Keratinocyte (primary cell): ENCODE measurements at regions not wholly inside any gene's neighbourhood (a gene's known extent, or its start where the extent isn't known, plus 50 kb on each side); places are given as distances from the start of the nearest gene placed in this dataset.

Source experiments
- DNase-seq: peaks from one replicate; pipeline ENCODE4 v3.0.0-alpha.2; 2011; ENCODE audit warnings: low read depth, missing footprints, low spot score
- FAIRE-seq: peaks from 2 replicates; lab custom pipeline; 2011; peaks lifted over from hg19 to GRCh38; lab: Jason Lieb, UNC
- H2AFZ ChIP-seq: 2 replicates; pipeline ENCODE4 v1.6.0; 2012; ENCODE audit warnings: low read length, control low read depth, inconsistent platforms; ENCODE audit not compliant: control insufficient read depth
- H3K27ac ChIP-seq: 2 replicates; pipeline ENCODE4 v1.5.1; 2011; ENCODE audit warnings: low read length; ENCODE audit not compliant: control insufficient read depth, insufficient read depth
- H3K27me3 ChIP-seq: 3 replicates; pipeline ENCODE4 v1.6.0; 2011; ENCODE audit warnings: low read length; ENCODE audit not compliant: control insufficient read depth, insufficient read depth; ENCODE audit errors: extremely low read depth
- H3K36me3 ChIP-seq, 2 experiments: 2 replicates in 1 of 2; 3 replicates in 1 of 2; pipeline ENCODE4 v1.5.1; 2011; ENCODE audit warnings: low read length in 2 of 2, mild to moderate bottlenecking in 1 of 2; ENCODE audit not compliant: control insufficient read depth in 2 of 2, insufficient read depth in 2 of 2; ENCODE audit errors: extremely low read depth in 1 of 2
- H3K4me1 ChIP-seq: 3 replicates; pipeline ENCODE4 v1.5.1; 2011; ENCODE audit warnings: low read length; ENCODE audit not compliant: control insufficient read depth, insufficient read depth; ENCODE audit errors: extremely low read depth
- H3K4me2 ChIP-seq: 3 replicates; pipeline ENCODE4 v1.6.0; 2011; ENCODE audit warnings: low read depth, low read length; ENCODE audit not compliant: control insufficient read depth, insufficient read depth; ENCODE audit errors: extremely low read depth
- H3K4me3 ChIP-seq, 3 experiments: fragments of 200-600 bp in 1 of 3; sonication (generic) in 1 of 3; 2 replicates in 2 of 3; 3 replicates in 1 of 3; pipeline ENCODE4 v1.5.1; 2011 to 2016; ENCODE audit warnings: low read length in 3 of 3, mild to moderate bottlenecking in 3 of 3, control low read depth in 2 of 3, inconsistent platforms in 1 of 3, low read depth in 1 of 3, mixed read lengths in 1 of 3, mixed run types in 1 of 3, moderate library complexity in 1 of 3; ENCODE audit not compliant: control insufficient read depth in 2 of 3, insufficient read depth in 2 of 3; ENCODE audit errors: extremely low read depth in 1 of 3
- H3K79me2 ChIP-seq: 2 replicates; pipeline ENCODE4 v1.6.0; 2012; ENCODE audit warnings: low read length; ENCODE audit not compliant: control insufficient read depth, insufficient read depth
- H3K9ac ChIP-seq: 3 replicates; pipeline ENCODE4 v1.6.0; 2011; ENCODE audit warnings: low read length; ENCODE audit not compliant: control insufficient read depth, insufficient read depth; ENCODE audit errors: extremely low read depth
- H3K9me1 ChIP-seq: 3 replicates; pipeline ENCODE4 v1.6.0; 2011; ENCODE audit warnings: low read length; ENCODE audit not compliant: control insufficient read depth, insufficient read depth; ENCODE audit errors: extremely low read depth
- H3K9me3 ChIP-seq: 2 replicates; pipeline ENCODE4 v1.5.1; 2012; ENCODE audit warnings: low read depth, low read length; ENCODE audit not compliant: control insufficient read depth
- H4K20me1 ChIP-seq: 3 replicates; pipeline ENCODE4 v1.6.0; 2011; ENCODE audit warnings: low read length; ENCODE audit not compliant: control insufficient read depth, insufficient read depth; ENCODE audit errors: extremely low read depth
- CTCF ChIP-seq, 3 experiments: IDR thresholded peaks in 1 of 3; conservative IDR thresholded peaks in 1 of 3; optimal IDR thresholded peaks in 1 of 3; 2 replicates in 2 of 3; 3 replicates in 1 of 3; pipeline versions ENCODE3 to v1.5.1; 2011; ENCODE audit warnings: low read length in 3 of 3, mild to moderate bottlenecking in 3 of 3, moderate library complexity in 2 of 3, control low read depth in 1 of 3, inconsistent platforms in 1 of 3; ENCODE audit not compliant: insufficient read depth in 2 of 3; ENCODE audit errors: extremely low read depth in 1 of 3
- EZH2 ChIP-seq: IDR thresholded peaks from one replicate; pipeline ENCODE4 v1.6.1; 2012; ENCODE audit warnings: inconsistent platforms, mild to moderate bottlenecking, low read length, moderate library complexity
- dilution Hi-C: fragments of 300-500 bp; cut with MboI; formaldehyde crosslinking; loops from one replicate; pipeline ENCODE4 v1.7.0; 2020; ENCODE audit warnings: low sequenced_read_pairs; ENCODE audit not compliant: extremely low pct_ligation_motif_present

DNA sequence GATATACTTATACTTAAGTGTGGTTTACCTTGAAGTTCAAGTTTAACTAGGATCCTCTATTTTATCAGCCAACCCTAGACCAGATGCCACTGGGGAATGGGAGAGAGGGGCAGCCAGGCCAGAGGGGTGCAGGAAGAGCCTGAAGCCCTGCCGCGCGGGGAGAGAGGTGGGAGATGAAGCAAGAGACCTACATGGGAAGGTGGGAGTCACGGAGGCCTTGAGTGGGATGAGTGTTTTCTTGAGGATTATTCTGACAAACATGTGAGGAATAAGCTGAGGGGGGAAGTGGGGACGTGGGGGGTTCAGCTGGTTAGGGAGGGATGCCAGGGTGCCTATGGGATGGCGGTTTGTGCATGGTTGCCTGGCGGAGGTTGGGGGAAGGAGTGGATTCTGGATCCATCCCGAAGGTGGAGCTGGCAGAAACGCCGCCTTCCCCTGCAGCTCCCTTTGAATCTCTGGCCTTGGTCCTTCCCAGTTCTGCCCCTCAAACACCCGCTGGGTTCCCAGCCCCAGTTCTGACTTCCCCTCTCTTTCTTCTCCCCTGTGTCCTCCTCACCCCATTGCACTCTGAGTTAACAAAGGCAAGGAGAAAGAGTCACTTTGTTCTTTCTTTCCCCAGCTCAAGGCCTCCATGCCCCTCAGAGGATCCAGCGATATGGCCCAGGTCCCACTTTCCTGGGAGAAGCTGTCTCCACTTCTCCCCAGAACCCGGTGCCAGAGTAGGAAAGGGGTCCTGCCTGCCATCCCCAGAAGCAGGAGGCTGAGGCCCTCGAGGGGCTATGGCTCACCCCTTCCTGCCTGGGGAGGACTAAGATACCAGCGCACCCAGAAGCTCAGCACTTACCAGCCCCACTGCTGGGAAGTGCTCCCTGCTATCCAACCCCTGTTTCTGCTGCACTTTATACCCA lies 274.2 kb downstream of the UACA start:
- no peaks in the 10 kb centered on the region for H3K36me3 ChIP-seq
- FAIRE-seq (no peak), DNase-seq (no peak)
- H3K9ac ChIP-seq: no peak overlapping the region
- dilution Hi-C loops: no loop called here
- peaks cover 2% of the 10 kb centered on the region for H3K9me1 ChIP-seq
- no peaks in the 10 kb centered on the region for H3K9me3 ChIP-seq
- peaks cover 58% of the 10 kb centered on the region for H3K27me3 ChIP-seq
- H4K20me1 ChIP-seq: peaks cover 5% of the 10 kb centered on the region
- no peaks in the 10 kb centered on the region for H3K79me2 ChIP-seq
- no peak overlapping the region for H3K27ac ChIP-seq
- H3K4me2 ChIP-seq: no peak overlapping the region
- H3K4me1 ChIP-seq: peaks cover 30% of the 10 kb centered on the region
- no peak overlapping the region for H3K4me3 ChIP-seq
- no peak overlapping the region for H2AFZ ChIP-seq
- TF ChIP-seq CTCF (optimal IDR thresholded peaks at IDR 0.05 in 1 of 3, IDR thresholded peaks at IDR 0.05 in 1 of 3, conservative IDR thresholded peaks at IDR 0.05 in 1 of 3; ENCODE audit: extremely low read depth in 1 of 3, insufficient read depth in 2 of 3, low read length in 3 of 3): no peak
- TF ChIP-seq EZH2: no peak

- no peak overlapping the region for H3K27ac ChIP-seq
- no peaks in the 10 kb centered on the region for H3K9me1 ChIP-seq
- DNase-seq: no peak
- H4K20me1 ChIP-seq: peaks cover 5% of the 10 kb centered on the region
- H3K9me3 ChIP-seq: no peaks in the 10 kb centered on the region
- peak; percentile 91 to 99 (median 92) for TF ChIP-seq CTCF (optimal IDR thresholded peaks at IDR 0.05 in 1 of 3, IDR thresholded peaks at IDR 0.05 in 1 of 3, conservative IDR thresholded peaks at IDR 0.05 in 1 of 3; ENCODE audit: extremely low read depth in 1 of 3, insufficient read depth in 2 of 3, low read length in 3 of 3)
- TF ChIP-seq EZH2: no peak
- no peaks in the 10 kb centered on the region for H3K36me3 ChIP-seq
- H3K4me3 ChIP-seq: no peak overlapping the region
- dilution Hi-C loops: no loop called here
- peaks cover 69% of the 10 kb centered on the region for H3K27me3 ChIP-seq
- H3K4me1 ChIP-seq: peaks cover 19% of the 10 kb centered on the region
- no peak overlapping the region for H3K9ac ChIP-seq
- no peaks in the 10 kb centered on the region for H3K79me2 ChIP-seq
- no peak overlapping the region for H2AFZ ChIP-seq
- FAIRE-seq: no peak
- H3K4me2 ChIP-seq: no peak overlapping the region
Observed at GRCh38 chr15:70488002-70488605, 275.3 kb downstream of the UACA start.
